HG02938 (cell line): ENCODE measurements at regions not wholly inside any gene's neighbourhood (a gene's known extent, or its start where the extent isn't known, plus 50 kb on each side); places are given as distances from the start of the nearest gene placed in this dataset.
"Not testable (repeated sequence)": the region's sequence is repeated elsewhere in the genome, so short reads cannot be mapped to it uniquely, and the experiment has no call there.

ENCODE experiments used
- ATAC-seq: cut with Tn5 transposase; IDR thresholded peaks from one replicate; pipeline ENCODE4 v1.9.1; 2021; ENCODE audit warnings: mild to moderate bottlenecking, moderate library complexity; ENCODE audit not compliant: unreplicated experiment

DNA sequence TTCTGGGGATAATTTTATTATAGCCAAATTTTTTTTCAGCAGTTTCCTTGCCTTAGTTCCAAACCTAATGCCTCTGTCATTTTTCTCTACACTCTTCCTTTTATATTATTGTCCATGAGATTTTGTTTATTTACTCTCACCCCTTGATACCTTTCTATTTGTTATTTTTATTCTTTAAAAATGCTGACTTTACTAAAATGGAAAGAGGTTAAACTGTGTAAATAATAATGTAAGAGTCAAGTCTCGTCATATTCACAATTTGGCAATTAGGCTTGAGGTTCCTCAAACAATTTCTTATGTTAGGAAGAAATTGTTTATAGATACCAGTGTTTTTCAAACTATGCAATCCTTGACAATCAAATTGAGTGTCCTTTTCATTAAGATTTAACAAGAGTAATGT is 428.6 kb upstream of the CDH9 start:
- ATAC-seq: no peak

DNA sequence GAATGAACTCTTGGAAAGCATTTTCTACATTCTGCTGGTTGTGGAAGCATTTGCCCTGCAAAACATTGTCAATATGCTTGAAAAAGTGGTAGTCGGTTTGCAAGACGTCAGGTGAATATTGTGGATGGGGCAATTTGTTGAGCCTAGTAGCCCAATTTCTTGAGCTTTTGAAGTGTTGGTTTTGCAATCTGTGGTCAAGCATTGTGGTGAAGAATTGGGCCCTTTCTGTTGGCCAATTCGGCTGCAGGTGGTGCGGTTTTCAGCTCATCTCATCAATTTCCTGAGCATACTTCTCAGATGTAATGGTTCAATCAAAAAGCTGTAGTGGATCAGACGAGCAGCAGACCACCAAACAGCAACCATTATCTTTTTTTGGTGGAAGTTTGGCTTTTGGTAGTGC is 426.8 kb upstream of the CDH9 start:
- ATAC-seq: no peak

DNA sequence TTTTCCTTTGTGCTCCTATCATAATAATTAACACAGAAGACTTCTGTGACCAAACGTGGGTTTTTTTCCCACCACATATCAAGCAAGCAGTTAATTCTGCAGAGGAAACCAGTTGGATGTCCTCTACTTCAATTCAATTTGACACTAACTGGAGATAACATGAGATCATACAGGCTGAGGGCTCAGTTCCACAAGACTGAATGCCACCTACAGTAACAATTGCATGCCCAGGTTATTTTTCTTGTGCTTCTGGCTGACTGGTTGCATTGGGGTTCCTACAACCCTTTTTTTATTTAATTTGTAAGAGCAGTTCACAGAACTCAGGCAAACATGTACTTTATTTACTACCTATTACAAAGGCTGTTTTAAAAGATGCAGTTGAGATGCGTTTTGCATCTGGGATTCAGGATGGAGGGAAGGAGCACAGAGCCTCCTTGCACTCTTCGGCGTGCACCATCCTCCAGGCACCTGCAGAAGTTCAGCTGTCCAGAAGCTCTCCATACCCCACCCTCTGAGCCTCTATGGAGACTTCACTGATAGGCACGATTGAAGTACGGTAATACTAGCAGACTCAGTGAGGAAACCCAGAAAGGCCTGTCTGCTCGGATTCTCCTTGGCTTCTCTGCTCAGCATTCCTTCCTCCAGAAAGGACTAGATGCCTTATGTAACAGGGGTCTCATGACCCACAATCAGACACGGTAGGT is 425.2 kb upstream of the CDH9 start:
- ATAC-seq: no peak

DNA sequence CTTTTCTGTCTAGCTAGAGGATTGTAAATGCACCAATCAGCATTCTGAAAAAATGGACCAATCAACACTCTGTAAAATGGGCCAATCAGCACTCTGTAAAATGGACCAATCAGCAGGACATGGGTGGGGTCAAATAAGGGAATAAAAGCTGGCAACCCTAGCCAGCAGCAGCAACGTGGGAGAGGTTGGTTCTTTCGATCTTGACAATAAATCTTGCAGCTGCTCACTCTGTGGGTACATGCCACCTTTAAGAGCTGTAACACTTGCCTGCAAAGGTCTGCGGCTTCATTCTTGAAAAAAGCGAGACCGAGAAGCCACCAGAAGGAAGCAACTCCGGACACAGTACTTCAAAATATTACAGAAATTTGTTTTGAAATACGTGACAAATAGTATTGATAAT is 424.6 kb upstream of the CDH9 start:
- ATAC-seq: no peak

DNA sequence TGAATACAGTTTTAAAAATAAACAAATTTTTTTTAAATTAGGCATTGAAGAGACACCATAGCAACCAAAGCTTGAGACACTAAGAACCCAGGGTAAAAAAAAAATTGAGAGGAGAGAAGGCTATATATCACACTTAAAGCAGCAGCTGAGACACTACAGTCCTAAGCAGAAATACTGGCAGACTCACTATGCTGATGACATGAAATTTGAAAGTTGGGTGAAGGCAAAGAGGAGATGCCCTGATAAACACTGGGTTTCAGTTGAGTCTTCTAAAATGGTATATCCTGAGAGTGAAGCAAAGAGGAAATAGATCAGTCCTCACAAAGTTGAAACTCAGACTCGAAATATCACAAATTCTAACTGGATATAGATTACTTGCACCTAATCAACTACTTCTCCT is 419.9 kb upstream of the CDH9 start:
- no peak for ATAC-seq

DNA sequence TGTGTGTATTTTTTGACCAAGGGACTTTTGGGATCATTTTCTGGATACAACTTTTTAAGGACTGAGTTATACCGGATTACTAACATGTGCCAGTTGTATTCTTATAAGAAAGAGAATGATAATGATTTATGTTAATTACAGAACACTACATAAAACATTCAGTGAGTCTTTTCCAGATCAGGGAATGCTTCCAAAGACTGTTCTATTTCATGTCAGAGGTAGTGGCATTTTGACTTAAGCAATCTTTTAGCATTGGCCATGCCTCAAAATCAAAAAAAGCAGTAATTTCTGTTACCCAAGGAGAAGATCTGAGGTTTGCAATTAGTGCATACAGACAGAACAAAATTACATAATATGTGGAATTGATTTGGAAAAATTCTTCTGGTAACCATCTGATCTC is 413.0 kb upstream of the CDH9 start:
- no peak for ATAC-seq

DNA sequence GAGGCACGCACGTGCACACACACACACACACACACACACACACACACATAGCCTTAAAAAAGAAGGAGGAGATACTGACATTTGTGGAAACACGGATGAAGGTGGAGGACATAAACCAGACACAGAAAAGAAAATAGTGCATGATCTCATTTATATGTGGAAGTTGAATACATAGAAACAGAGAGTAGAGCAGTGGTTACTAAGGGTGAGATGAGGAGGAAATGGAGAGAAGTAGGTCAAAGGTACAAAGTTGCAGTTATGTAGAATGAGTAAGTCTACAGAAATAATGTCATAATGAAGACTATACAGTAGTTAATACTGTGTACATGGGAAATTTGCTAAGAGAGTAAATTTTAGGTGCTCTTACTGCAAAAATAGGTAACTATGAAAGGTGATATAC is 412.2 kb upstream of the CDH9 start:
- no peak for ATAC-seq

DNA sequence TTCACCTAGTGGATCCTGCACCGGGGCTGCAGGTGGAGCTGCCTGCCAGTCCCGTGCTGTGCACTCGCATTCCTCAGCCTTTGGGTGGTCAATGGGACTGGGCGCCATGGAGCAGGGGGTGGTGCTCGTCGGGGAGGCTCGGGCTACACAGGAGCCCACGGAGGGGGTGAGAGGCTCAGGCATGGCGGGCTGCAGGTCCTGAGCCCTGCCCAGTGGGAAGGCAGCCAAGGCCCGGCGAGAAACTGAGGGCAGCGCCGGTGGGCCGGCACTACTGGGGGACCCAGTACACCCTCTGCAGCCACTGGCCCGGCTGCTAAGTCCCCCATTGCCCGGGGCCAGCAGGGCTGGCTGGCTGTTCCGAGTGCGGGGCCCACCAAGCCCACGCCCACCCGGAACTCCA is 401.0 kb upstream of the CDH9 start:
- not testable (repeated sequence) for ATAC-seq

DNA sequence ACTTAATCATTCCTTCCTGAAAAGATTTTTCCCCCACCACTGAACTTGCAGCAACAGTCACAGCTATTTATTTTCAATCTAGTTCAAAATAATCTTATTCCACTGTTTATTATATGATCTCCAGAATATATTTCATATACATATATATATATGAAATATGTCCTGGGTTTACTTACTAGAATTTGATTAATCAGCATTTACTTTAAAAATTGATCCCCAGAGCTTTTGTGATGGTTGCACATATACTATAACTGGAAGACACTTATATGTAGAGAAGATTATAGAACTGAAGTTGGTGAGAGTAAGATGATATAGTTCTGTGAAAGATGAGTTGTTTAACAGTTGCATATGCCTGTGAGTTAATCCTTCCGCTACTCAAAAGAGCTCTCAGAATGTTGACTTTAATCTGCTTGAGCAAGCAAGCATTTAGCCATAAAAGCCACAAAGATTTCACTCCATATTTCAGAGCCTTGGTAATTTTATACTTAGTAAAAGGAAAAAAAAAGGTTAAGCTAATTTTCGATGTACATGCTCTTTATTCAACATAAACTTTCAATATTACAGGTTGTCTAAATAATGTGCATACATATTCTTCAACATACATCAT is 399.3 kb upstream of the CDH9 start:
- no peak for ATAC-seq

DNA sequence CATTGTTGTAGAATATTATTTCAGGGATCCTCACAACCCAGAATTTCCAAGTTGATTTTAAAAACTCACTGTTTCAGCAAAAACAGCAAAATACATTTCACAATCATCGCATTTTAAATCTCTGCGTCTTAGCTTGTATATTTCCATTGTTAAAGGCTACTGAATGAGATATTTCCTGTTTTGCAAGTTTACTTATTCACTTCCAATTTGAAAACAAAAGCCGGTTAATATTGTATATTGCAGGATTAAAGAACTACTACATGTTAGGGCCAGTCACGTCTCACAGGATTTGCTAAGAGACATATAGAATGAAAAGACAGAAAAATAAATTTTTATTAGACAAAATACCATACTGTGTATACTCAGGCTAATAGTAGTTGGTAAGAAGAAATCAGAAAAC is 395.9 kb upstream of the CDH9 start:
- no peak for ATAC-seq

DNA sequence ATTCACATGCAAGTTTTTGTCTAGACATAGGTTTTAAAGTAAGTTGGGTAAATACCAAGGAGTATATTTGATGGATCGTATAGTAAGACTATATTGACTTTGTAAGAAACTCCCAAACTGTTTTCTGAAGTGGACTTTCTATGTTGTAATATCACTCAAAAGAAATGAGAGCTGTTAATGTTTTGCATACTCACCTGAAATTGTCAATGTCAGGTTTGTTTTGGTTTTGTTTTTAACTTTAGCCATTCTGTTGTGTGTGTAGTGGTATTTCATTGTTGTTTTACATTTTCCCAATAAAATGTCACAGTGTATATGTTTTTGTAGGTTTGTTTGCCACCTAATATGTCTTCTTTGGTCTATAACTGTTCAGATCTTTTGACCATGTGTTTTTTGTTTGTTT is 375.7 kb upstream of the CDH9 start:
- no peak for ATAC-seq

DNA sequence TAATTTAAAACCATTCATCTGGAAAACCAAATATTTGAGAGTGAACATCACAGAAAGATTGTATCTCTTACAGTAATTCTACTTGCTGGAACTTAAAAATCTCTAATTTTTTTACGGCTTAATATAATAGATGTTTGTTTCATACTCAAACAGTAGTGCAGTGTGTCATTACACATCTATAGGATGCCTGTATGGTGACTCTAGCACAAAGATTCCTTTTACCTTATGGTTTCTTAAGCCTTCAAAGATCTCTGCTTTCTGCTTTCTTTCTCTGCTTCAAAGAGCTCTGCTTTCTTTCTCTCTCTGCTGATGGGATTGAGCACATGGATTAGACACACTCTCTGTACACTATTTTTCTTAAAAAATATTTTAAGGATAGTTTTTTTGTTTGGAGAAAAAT is 374.0 kb upstream of the CDH9 start:
- ATAC-seq: no peak

DNA sequence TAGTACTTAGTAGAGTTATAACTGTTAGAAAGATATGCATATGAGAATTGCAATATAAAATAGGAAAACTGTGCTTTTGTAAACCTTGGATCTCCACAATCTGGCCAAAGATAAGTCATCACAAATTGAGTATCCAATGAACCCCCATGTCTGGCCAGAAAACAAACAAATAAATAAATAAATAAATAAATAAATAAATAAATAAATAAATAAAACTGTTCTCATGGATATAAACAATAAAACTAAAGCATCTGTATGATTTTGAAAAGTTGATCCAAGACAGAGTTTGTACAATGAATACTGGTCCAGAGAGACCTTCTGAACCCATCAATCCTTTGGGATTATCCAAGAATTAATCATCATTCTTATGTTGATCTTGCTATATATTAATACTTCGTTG is 367.6 kb upstream of the CDH9 start:
- ATAC-seq: no peak

DNA sequence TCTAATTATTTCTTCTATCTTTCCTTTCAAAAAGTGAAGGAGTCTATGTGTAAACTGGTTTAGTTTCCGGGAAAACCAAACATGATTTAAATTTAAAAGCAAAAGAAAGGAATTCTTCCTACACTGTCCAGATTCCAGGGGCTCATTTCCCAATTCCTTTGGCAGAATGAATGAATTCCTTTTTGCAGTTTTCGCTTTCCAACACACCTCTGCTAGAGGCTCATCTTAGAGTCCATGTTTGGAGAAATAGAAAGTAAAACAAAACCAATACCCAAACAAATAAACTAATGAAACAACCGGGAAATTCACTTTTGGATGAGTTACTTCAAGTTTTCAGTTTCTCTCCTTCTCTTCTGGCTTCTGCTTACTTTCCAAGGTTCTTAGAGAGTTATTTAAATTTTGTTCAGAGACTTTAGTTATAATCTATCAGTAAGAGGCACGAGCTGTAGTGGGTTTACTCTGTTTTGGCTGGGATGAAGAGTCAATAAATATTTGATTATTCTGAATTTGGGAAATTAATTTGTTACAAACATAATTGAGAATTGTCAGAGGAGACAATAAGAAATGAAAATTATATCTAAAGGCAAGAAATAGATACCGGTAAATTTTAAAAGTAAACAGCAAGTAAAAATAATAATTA is 365.0 kb upstream of the CDH9 start:
- ATAC-seq: no peak

DNA sequence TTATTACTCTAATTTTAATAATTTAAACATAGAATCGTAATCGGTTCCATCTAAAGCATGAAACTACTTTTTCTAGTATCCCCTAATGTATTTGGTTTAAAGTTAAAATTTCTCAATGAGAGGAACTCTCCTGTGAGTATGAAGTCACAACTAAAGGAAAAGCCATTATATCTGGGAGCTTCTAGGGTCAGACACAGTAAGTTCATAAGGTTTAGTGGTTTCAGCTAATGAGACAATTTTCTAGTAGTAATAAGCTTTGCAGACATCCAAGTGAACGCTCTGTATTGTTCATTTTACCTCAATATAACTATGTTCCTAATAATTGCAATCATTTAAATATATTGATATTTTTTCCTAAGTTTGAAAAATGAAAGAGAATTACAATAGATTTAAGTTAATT is 364.4 kb upstream of the CDH9 start:
- ATAC-seq: no peak

DNA sequence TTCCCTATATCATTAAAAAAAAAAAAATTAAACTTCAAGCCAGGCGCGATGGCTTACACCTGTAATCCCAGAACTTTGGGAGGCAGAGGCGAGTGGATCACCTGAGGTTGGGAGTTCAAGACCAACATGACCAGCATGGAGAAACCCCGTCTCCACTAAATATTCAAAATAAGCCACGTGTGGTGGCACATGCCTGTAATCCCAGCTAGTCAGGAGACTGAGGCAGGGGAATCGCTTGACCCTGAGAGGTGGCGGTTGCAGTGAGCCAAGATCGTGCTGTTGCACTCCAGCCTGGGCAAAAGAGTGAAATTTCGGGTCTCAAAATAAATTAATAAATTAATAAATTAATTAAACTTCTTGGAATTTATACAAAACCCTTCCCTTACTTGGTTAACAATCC is 358.6 kb upstream of the CDH9 start:
- ATAC-seq: no peak

DNA sequence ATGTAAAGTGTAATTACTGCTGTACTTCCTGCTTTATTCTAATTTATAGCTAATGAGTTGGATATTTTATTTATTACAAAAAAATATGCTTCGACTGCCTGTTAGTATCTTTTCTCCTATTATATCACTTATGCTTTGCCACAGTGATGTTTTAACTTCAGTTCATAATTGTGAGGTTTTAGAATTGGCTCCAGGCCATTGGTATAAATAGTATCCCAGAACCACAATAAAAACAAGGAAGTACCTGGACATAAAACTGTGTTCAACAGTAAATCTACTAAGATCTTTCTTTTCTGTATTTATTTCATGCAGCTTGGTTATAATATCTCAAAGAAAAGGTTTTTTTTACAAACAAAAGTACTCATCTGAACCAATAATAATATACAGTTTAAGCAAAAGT is 354.3 kb upstream of the CDH9 start:
- no peak for ATAC-seq

DNA sequence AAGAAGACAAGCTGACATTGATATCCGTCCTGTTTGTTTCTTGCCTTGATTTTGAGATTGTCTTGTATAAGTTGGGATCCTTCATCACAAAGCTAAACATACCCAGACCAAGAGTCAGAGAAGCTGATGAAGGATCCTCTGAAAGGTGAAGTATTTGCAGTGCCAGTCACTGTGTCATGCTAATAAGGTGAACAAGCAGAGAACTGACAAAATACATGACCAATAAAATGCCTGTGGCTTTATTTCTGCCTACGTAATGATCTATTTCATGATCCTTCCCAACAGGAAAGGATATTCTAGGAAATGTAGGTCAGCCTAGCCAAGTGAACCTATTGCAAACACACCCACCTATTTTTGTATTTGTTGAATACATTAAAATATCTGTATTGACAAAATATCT is 351.3 kb upstream of the CDH9 start:
- no peak for ATAC-seq

DNA sequence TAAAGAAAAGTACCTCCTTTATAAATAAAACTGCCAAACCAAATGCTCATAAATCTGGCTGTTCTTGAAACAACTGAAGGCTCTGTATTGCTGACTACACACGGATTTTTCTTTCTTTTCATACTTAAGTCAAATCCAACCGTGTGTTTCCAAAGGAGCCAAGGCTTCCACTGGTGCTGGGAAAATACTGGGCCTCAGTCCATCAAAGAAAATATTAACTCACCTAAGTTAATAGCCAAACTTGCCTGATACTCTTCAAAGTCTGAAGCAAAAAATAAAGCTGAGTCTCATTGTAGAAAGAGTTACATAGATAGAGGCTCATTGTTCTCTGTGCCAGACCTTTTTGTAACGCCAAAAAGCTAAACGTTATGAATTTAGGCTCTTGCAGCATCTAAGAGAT is 350.4 kb upstream of the CDH9 start:
- no peak for ATAC-seq

DNA sequence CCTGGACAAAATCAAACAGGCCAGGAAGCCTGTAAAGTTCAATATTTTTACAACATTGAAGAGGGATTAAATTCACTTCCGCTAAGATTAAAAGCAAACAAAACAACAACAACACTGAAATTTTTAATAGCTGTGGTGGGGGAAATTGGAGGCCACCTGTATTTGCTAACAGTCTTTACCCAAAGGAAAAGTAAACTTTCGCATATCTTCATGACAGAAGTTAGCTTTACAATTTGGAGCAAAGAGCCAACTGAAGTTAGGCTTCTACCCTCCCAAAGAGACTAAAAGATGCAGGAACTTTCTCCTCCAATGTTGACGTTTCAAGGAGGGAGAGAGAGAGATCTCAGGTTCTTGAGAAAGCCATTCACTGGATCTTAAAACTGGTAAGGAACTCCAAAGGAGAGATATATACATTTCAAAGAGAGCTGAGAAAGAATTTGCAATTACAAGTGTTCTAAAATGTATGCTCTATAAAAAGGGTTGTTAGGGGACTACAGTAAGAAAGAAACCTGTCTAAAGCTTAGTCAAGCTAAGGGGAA is 349.2 kb upstream of the CDH9 start:
- no peak for ATAC-seq

DNA sequence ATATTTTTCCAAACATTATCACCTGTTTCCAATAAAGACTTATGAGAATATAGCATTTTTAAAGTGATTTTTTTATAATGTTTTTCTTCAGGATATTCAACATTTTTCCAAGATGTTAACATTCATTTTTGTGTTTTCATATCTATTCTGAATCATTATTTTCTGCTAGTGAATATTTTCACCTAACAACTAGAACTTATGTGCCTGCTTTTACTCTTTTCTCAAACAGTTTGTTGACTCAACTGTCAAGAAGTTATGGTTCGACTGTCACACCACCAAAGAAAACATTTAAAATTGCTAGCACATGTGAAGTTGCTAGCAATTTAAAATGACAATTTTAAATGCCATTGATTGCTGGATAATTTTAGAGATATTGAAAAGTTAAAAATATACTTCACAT is 343.3 kb upstream of the CDH9 start:
- ATAC-seq: no peak

DNA sequence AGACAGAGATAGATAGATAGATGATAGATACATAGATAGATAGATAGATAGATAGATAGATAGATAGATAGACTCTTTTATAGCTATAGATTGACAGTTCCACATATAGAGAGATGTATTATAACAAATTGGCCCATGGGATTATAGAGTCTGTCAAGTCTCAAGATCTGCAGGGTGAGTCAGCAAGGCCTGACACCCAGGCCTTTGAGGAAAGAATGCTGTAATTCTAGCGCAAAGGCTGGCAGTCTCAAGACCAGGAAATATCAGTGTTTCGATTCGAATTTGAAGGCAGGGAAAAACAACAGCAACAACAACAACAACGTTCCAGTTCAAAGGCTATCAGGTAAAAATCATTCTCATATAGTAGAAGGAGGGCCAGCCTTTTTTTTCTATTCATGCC is 339.2 kb upstream of the CDH9 start:
- ATAC-seq: no peak
